ENCODE measurements at regions not wholly inside any gene's neighbourhood (a gene's known extent, or its start where the extent isn't known, plus 50 kb on each side); places are given as distances from the start of the nearest gene placed in this dataset.

GRCh38 chr12:24121911-24122310 is 172.4 kb upstream of the SOX5 start:
- no peak for DNase-seq

GRCh38 chr12:24118668-24119067 is 169.2 kb upstream of the SOX5 start:
- no peak for DNase-seq

GRCh38 chr12:24116548-24116947 is 167.1 kb upstream of the SOX5 start:
- DNase-seq: no peak

GRCh38 chr12:24113701-24114100 is 164.2 kb upstream of the SOX5 start:
- DNase-seq: no peak

GRCh38 chr12:24111616-24112015 is 162.1 kb upstream of the SOX5 start:
- no peak for DNase-seq

- DNase-seq: no peak
Observed at GRCh38 chr12:24111086-24111485, 161.6 kb upstream of the SOX5 start.

GRCh38 chr12:24109381-24110039 is 160.0 kb upstream of the SOX5 start:
- no peak for DNase-seq

- no peak for DNase-seq
Observed at GRCh38 chr12:24102676-24103075, 153.2 kb upstream of the SOX5 start.

- no peak for DNase-seq
Observed at GRCh38 chr12:24099576-24099975, 150.1 kb upstream of the SOX5 start.

- no peak for DNase-seq
Observed at GRCh38 chr12:24095245-24095644, 145.8 kb upstream of the SOX5 start.

GRCh38 chr12:24089510-24089890 is 140.0 kb upstream of the SOX5 start:
- DNase-seq: no peak

- no peak for DNase-seq
Observed at GRCh38 chr12:24088751-24089509, 139.5 kb upstream of the SOX5 start.

GRCh38 chr12:24087294-24087693 is 137.8 kb upstream of the SOX5 start:
- DNase-seq: no peak

GRCh38 chr12:24084800-24085199 is 135.3 kb upstream of the SOX5 start:
- DNase-seq: no peak

- DNase-seq: no peak
Observed at GRCh38 chr12:24083838-24084237, 134.4 kb upstream of the SOX5 start.

GRCh38 chr12:24081606-24082005 is 132.1 kb upstream of the SOX5 start:
- DNase-seq: no peak

- DNase-seq: no peak
Observed at GRCh38 chr12:24081092-24081529, 131.6 kb upstream of the SOX5 start.

GRCh38 chr12:24080465-24080864 is 131.0 kb upstream of the SOX5 start:
- DNase-seq: no peak

GRCh38 chr12:24079083-24079482 is 129.6 kb upstream of the SOX5 start:
- no peak for DNase-seq

- DNase-seq: no peak
Observed at GRCh38 chr12:24078318-24078765, 128.9 kb upstream of the SOX5 start.

- no peak for DNase-seq
Observed at GRCh38 chr12:24077161-24077560, 127.7 kb upstream of the SOX5 start.

GRCh38 chr12:24075650-24076049 is 126.2 kb upstream of the SOX5 start:
- DNase-seq: no peak

- DNase-seq: no peak
Observed at GRCh38 chr12:24073170-24073810, 123.8 kb upstream of the SOX5 start.

- DNase-seq: no peak
Observed at GRCh38 chr12:24072302-24072701, 122.8 kb upstream of the SOX5 start.

Data from activated CD8-positive, alpha-beta memory T cell treated with anti-CD3 and anti-CD28 coated beads, Interleukin-2, amount 50 U/mL, for 48 hours (primary cell).